GM12865 (cell line): ENCODE measurements at regions not wholly inside any gene's neighbourhood (a gene's known extent, or its start where the extent isn't known, plus 50 kb on each side); places are given as distances from the start of the nearest gene placed in this dataset.
"Not testable (repeated sequence)": the region's sequence is repeated elsewhere in the genome, so short reads cannot be mapped to it uniquely, and the experiment has no call there.

Experiments used
- DNase-seq: peaks from one replicate; pipeline ENCODE4 v3.0.0; 2010; ENCODE audit warnings: low read depth
- H3K4me3 ChIP-seq: 2 replicates; pipeline ENCODE4 v1.5.1; 2011; ENCODE audit warnings: mild to moderate bottlenecking, low read depth, low read length, control low read depth
- TF ChIP-seq, protein P1 (sequence below): IDR thresholded peaks from 2 replicates; pipeline ENCODE4 v1.5.1; 2011; ENCODE audit warnings: low read length, control low read depth, low read depth, inconsistent platforms; ENCODE audit not compliant: insufficient read depth; ENCODE audit errors: missing control alignments

DNA sequence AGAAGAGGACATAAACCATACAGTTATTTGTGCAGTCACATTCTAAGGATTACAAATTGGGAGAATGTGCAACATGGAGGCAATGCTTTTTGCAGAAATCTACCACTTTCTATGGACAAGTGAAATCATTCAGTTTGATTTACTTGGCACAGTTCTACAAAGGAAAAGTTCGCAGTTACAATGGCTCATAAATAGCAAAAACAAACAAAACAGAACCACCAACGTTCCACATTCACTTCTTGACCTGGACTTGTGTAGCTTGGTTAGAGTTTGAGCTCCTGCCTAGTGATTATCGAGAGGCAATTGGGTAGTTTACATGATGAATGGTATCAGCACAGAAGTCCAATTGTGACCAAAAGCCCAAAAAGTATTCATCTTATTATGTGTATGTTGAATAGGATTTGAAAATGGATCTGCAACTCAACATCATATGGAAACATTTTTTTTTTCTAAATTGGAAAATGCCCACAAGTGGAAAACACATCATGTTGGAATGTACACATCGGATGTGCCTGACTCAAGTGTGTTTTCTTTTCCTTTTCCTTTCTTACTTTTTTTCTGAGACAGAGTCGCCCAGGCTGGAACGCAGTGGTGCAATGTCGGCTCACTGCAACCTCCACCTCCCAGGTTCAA is 123.8 kb downstream of the LUZP4 start:
- TF ChIP-seq, protein P1, sequence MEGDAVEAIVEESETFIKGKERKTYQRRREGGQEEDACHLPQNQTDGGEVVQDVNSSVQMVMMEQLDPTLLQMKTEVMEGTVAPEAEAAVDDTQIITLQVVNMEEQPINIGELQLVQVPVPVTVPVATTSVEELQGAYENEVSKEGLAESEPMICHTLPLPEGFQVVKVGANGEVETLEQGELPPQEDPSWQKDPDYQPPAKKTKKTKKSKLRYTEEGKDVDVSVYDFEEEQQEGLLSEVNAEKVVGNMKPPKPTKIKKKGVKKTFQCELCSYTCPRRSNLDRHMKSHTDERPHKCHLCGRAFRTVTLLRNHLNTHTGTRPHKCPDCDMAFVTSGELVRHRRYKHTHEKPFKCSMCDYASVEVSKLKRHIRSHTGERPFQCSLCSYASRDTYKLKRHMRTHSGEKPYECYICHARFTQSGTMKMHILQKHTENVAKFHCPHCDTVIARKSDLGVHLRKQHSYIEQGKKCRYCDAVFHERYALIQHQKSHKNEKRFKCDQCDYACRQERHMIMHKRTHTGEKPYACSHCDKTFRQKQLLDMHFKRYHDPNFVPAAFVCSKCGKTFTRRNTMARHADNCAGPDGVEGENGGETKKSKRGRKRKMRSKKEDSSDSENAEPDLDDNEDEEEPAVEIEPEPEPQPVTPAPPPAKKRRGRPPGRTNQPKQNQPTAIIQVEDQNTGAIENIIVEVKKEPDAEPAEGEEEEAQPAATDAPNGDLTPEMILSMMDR = no peak
- H3K4me3 ChIP-seq = no peak overlapping the region
- DNase-seq = no peak

DNA sequence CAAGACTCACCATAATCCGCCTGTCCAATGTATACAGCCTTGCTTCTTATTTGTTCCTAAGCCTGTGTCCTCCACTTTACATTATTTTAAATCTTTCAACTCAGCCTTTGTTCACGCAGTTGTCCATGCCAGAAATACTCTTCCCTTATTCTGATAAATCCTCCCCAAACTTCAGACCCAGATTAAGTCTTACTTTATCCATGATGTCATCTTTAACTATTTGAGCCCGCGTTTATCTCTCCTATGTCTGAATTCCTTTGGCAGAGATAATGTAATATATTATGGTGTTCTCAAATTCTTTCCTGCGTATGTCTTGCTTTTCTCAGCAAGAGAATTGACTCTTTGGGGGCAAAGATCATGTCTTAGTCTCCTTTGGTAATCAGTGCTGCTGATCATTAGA is 129.6 kb downstream of the LUZP4 start:
- TF ChIP-seq, protein P1 = no peak
- H3K4me3 ChIP-seq = no peak overlapping the region
- DNase-seq = no peak

DNA sequence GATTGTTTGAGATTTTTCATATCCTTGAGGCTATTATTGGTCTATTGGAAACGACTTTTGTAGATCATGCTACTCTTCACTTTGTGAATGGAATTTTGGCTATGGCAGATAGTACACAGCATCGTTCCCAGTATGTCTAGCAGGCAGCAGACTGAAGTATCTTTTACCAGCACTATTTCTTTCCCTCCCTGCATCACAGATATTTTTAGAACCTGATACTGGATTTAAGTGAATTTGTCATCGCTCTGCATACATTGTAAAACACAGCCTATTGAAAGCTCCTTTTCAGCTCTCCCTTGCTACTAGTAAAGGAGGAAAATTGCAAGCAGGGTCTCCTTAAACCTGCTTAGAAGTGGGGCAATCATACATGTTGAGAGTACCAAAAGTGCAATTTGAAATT is 133.6 kb downstream of the LUZP4 start:
- no peak for DNase-seq
- TF ChIP-seq, protein P1 = no peak
- H3K4me3 ChIP-seq = no peak overlapping the region

DNA sequence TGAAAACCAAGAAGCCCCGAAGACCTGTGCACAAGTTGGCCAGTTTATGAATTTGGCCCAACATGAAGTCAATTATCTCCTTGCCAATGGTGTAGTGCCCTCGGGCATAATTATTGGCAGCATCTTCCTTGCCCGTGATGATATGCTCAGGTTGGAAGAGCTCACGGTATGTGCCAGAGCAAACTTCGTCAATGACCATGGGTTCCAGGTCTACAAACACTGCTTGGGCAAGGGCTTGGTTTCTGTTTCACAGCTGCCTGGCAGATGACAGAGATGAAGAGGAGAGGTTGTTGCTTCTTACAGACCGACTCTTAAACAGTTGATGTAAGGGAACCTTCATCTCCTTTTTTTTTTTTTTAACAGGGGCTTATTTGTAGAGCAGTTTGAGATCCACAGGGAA is 135.6 kb upstream of the PLS3 start:
- no peak for DNase-seq
- TF ChIP-seq, protein P1 = no peak

DNA sequence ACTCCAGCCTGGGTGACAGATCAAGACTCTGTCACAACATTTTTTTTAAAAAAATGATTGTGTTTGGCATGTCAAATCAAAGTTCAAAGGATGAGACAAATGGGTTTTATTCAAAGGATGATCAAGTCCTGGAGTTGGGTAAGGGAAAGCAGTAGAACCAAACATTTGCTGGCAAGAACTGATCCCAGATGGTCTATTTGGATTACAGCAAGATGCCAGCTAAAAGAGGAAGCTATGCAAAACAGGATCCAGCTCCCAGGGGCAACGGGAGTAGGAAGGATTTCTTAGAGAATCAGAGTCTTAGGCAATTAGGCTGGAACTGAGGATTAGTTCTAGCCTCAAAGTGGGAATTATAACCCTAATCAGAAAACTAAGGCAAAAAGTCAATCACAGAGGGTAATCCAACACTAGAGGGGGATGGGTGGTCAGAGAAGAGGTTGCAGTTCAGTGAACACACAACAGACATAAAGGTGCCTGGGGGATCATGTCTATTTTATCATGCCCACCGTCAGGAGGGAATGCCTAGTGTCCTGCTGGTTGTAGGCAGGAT is 133.0 kb upstream of the PLS3 start:
- TF ChIP-seq, protein P1 = no peak
- no peak for DNase-seq
- no peak overlapping the region for H3K4me3 ChIP-seq

More for the DNA sequence above, 135.6 kb upstream of the PLS3 start:
- no peak overlapping the region for H3K4me3 ChIP-seq

DNA sequence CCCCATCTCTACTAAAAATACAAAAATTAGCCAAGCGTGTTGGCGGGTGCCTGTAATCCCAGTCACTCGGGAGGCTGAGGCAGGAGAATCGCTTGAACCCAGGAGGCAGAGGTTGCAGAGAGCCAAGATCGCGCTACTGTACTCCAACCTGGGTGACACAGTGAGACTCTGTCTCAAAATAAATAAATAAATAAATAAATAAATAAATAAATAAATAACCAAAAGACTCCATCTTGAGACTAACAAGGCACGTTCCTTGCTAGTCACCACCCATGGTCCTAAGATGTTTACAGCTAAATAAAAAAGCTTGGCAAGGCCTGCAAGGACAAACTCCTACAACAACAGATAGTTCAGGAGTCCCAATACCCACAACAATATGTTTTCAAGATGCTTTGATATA is 126.1 kb upstream of the PLS3 start:
- not testable (repeated sequence) for DNase-seq

DNA sequence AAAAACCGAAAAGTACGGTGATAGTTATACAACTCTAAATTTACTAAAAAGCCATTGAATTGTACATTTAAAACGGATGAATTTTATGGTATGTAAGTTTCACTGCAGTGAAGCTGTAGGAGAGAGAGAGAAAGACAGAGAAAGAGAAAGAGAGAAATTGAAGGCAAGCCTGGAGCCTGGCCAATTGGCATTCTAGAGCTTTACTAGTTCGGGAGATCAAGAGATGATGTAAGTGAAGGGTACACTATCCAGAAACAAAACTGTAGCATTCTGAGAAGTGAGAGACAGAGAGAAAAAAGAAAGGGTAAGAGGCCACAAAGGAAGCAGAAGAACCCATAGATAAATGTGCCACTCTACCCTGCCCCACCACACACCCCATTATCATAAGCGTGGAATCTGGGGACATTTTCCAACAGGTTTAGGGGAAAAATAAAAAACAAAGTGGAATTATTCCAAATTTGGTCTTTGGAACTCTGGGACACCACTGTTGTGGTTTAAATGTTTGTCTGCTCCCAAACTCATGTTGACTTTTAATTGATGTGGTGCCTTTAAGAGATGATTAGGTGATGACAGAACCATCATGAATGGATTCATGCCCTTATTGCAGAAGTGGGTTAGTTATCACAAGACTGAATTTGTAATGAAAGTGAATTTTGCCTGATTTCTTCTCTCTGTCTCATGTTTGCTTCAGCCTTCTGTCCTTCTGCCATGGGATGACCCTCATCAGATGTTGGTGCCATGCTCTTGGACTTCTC is 123.0 kb upstream of the PLS3 start:
- no peak overlapping the region for H3K4me3 ChIP-seq
- DNase-seq = no peak

More for the DNA sequence above, 126.1 kb upstream of the PLS3 start:
- H3K4me3 ChIP-seq = not testable (repeated sequence)

More for the DNA sequence above, 123.0 kb upstream of the PLS3 start:
- TF ChIP-seq, protein P1 = no peak
